B cell (primary cell): ENCODE measurements at regions not wholly inside any gene's neighbourhood (a gene's known extent, or its start where the extent isn't known, plus 50 kb on each side); places are given as distances from the start of the nearest gene placed in this dataset.

Experiments
- CTCF ChIP-seq: fragments of 200-600 bp; IDR thresholded peaks from one replicate; pipeline ENCODE4 v1.8.0; 2022; ENCODE audit warnings: antibody characterized with exemption, mild to moderate bottlenecking
- EZH2 ChIP-seq: IDR thresholded peaks from 2 replicates; pipeline ENCODE4 v1.6.1; 2012; ENCODE audit warnings: borderline replicate concordance, low read depth, mild to moderate bottlenecking, moderate library complexity, low read length; ENCODE audit not compliant: insufficient read depth, poor library complexity, severe bottlenecking

GRCh38 chr10:6986927-6987326 is 406.9 kb upstream of the PRKCQ start:
- TF ChIP-seq CTCF, result no peak
- TF ChIP-seq EZH2, result no peak
